ENCODE measurements at regions not wholly inside any gene's neighbourhood (a gene's known extent, or its start where the extent isn't known, plus 50 kb on each side); places are given as distances from the start of the nearest gene placed in this dataset.

- Histone ChIP-seq H3K27ac (ENCODE audit: insufficient read length, low read depth, low read length) (no peak overlapping the region), H4K20me1 (ENCODE audit: control insufficient read depth, insufficient read depth, insufficient read length) (no peaks in the 10 kb centered on the region), H2BK12ac (ENCODE audit: insufficient read length, low read depth, low read length) (no peak overlapping the region), H3K9ac (ENCODE audit: extremely low read depth, insufficient read length, low read length) (no peak overlapping the region), H2BK120ac (ENCODE audit: low read depth, low read length, poor library complexity, severe bottlenecking) (no peak overlapping the region), H2BK5ac (ENCODE audit: insufficient read length, low read length) (no peak overlapping the region), H3K79me2 (ENCODE audit: insufficient read depth, low read length) (no peaks in the 10 kb centered on the region), H4K5ac (ENCODE audit: insufficient read length, low read depth, low read length) (no peak overlapping the region), H2AFZ (ENCODE audit: low read length) (no peak overlapping the region), H3K23ac (ENCODE audit: insufficient read length, low read depth, low read length) (no peak overlapping the region), H2BK20ac (ENCODE audit: low read depth, low read length, poor library complexity, severe bottlenecking) (no peak overlapping the region), H3K56ac (ENCODE audit: insufficient read length, low read depth, low read length) (no peak overlapping the region), H2BK15ac (ENCODE audit: low read depth, low read length) (no peak overlapping the region), H3K23me2 (ENCODE audit: insufficient read length, low read depth, low read length, poor library complexity, severe bottlenecking) (no peaks in the 10 kb centered on the region), H3K4me1 (ENCODE audit: insufficient read depth, low read length) (no peaks in the 10 kb centered on the region; the same call in 1 of the 2 replicates), H3K4me2 (ENCODE audit: insufficient read depth, insufficient read length, low read length) (no peak overlapping the region), H3K9me3 (ENCODE audit: control insufficient read depth, low read depth, low read length) (no peaks in the 10 kb centered on the region), H3K14ac (ENCODE audit: insufficient read depth, low read length) (no peak overlapping the region), H3K27me3 (ENCODE audit: insufficient read depth, low read length) (no peaks in the 10 kb centered on the region), H3K18ac (ENCODE audit: insufficient read length, low read depth, low read length) (no peak overlapping the region), H3K4ac (ENCODE audit: low read depth, low read length) (no peak overlapping the region), H3K79me1 (ENCODE audit: insufficient read depth, low read depth, low read length, poor library complexity, severe bottlenecking) (no peaks in the 10 kb centered on the region), H2AK5ac (ENCODE audit: insufficient read length, low read length) (no peak overlapping the region), H4K91ac (ENCODE audit: insufficient read length, low read depth, low read length) (no peak overlapping the region), H3T11ph (ENCODE audit: low read length) (no peak overlapping the region), H4K8ac (replicated peaks; ENCODE audit: insufficient read length, low read depth, low read length) (no peak overlapping the region)
- no peak overlapping the region for H3K4me3 Mint-ChIP-seq
- no peaks in the 10 kb centered on the region; the same call in 1 of the 2 replicates for H3K27me3 Mint-ChIP-seq (ENCODE audit: low read depth)
- TF ChIP-seq CTCF (conservative IDR thresholded peaks at IDR 0.05): no peak
- H3K9me3 Mint-ChIP-seq: no peaks in the 10 kb centered on the region; a peak in 3 of 5 replicates
- peaks cover 7 to 13% of the 10 kb centered on the region in 2 experiments for H3K4me1 Mint-ChIP-seq
- peaks cover 0 to 8% (median 0%) of the 10 kb centered on the region in 3 experiments; a peak in 2 of 7 replicates for H3K36me3 Mint-ChIP-seq (ENCODE audit: insufficient read depth in 1 of 3, low read depth in 3 of 3)
- H3K27ac Mint-ChIP-seq: no peak overlapping the region
- DNase-seq: no peak
- WGBS (ENCODE audit: extremely low coverage, insufficient read length, low lambda C conversion rate): no CpG with 5 or more reads among the region's 4 CpGs
Observed at GRCh38 chr6:86724695-86725094, 212.6 kb upstream of the HTR1E start.
